Stimulated activated CD8-positive, alpha-beta memory T cell treated with anti-CD3 and anti-CD28 coated beads, Interleukin-12 subunit alpha, Interleukin-12 subunit beta, amount 100 ng/mL, for 1 hour (primary cell): ENCODE measurements at regions not wholly inside any gene's neighbourhood (a gene's known extent, or its start where the extent isn't known, plus 50 kb on each side); places are given as distances from the start of the nearest gene placed in this dataset.
"Not testable (repeated sequence)": the region's sequence is repeated elsewhere in the genome, so short reads cannot be mapped to it uniquely, and the experiment has no call there.

Experiments
- DNase-seq: peaks from one replicate; pipeline ENCODE4 v3.0.0-alpha.2; 2020; ENCODE audit warnings: low read depth

GRCh38 chr1:8144323-8144722 is 118.2 kb upstream of the ERRFI1 start:
- DNase-seq, result no peak

- DNase-seq, result no peak
Measured at GRCh38 chr1:8142955-8143629, 117.0 kb upstream of the ERRFI1 start.

- DNase-seq, result no peak
Measured at GRCh38 chr1:8139941-8140340, 113.8 kb upstream of the ERRFI1 start.

GRCh38 chr1:8139383-8139782 is 113.3 kb upstream of the ERRFI1 start:
- no peak for DNase-seq

GRCh38 chr1:8138673-8139072 is 112.6 kb upstream of the ERRFI1 start:
- no peak for DNase-seq

GRCh38 chr1:8137481-8138244 is 111.6 kb upstream of the ERRFI1 start:
- no peak for DNase-seq

GRCh38 chr1:8136766-8137165 is 110.7 kb upstream of the ERRFI1 start:
- DNase-seq, result no peak

- no peak for DNase-seq
Measured at GRCh38 chr1:8135250-8135649, 109.1 kb upstream of the ERRFI1 start.

- no peak for DNase-seq
Measured at GRCh38 chr1:8134546-8135235, 108.6 kb upstream of the ERRFI1 start.

GRCh38 chr1:8133657-8134430 is 107.7 kb upstream of the ERRFI1 start:
- no peak for DNase-seq

GRCh38 chr1:8133190-8133589 is 107.1 kb upstream of the ERRFI1 start:
- DNase-seq, result no peak

- DNase-seq, result no peak
Measured at GRCh38 chr1:8127171-8127641, 101.1 kb upstream of the ERRFI1 start.

GRCh38 chr1:8122477-8123407 is 96.6 kb upstream of the ERRFI1 start:
- DNase-seq, result no peak

GRCh38 chr1:8122160-8122476 is 96.0 kb upstream of the ERRFI1 start:
- DNase-seq, result no peak

GRCh38 chr1:8121261-8122159 is 95.4 kb upstream of the ERRFI1 start:
- DNase-seq, result no peak

GRCh38 chr1:8120693-8121260 is 94.7 kb upstream of the ERRFI1 start:
- DNase-seq, result no peak

GRCh38 chr1:8118736-8119135 is 92.6 kb upstream of the ERRFI1 start:
- not testable (repeated sequence) for DNase-seq

- DNase-seq, result no peak
Measured at GRCh38 chr1:8118031-8118451, 91.9 kb upstream of the ERRFI1 start.

- no peak for DNase-seq
Measured at GRCh38 chr1:8116894-8117264, 90.8 kb upstream of the ERRFI1 start.

GRCh38 chr1:8115769-8116167 is 89.7 kb upstream of the ERRFI1 start:
- DNase-seq, result no peak
